ENCODE measurements at regions not wholly inside any gene's neighbourhood (a gene's known extent, or its start where the extent isn't known, plus 50 kb on each side); places are given as distances from the start of the nearest gene placed in this dataset.

DNA sequence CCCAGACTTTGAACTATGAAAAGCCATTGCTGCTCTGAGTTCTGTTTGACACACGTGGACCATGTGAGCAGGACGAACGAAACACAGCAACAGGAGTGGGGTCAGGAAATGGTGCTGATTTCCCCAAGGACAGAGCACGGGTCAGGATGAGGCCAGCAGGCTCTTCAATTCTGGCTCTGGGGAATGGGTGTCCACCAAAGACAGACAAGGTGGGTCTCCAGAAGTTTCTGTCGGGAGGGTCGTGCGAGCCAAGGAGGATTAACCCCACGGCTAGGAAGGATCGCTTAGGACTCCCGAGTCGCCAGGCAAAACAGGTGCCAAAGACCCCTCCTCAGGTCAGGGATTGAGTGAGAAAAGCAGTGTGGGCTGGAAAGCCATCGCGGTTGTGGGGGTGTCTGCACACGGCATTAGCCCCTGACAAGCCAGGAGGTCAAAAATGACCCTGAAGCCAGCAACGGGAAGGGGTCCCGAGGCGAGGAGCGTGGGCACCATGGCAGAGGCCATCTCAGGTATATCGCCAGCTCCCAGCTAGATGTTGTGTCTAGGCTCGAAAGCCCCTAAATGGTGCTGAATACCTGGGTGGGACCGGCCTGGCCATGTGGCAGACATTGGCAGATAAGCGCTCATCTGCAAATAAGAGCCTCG is 213.9 kb upstream of the SALL3 start:
- TF ChIP-seq, protein P1, sequence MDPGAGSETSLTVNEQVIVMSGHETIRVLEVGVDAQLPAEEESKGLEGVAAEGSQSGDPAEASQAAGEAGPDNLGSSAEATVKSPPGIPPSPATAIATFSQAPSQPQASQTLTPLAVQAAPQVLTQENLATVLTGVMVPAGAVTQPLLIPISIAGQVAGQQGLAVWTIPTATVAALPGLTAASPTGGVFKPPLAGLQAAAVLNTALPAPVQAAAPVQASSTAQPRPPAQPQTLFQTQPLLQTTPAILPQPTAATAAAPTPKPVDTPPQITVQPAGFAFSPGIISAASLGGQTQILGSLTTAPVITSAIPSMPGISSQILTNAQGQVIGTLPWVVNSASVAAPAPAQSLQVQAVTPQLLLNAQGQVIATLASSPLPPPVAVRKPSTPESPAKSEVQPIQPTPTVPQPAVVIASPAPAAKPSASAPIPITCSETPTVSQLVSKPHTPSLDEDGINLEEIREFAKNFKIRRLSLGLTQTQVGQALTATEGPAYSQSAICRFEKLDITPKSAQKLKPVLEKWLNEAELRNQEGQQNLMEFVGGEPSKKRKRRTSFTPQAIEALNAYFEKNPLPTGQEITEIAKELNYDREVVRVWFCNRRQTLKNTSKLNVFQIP (CRISPR knock-in tag; IDR thresholded peaks at IDR 0.05; ENCODE audit: borderline replicate concordance, low read depth) = no peak
- TF ChIP-seq, protein P2, sequence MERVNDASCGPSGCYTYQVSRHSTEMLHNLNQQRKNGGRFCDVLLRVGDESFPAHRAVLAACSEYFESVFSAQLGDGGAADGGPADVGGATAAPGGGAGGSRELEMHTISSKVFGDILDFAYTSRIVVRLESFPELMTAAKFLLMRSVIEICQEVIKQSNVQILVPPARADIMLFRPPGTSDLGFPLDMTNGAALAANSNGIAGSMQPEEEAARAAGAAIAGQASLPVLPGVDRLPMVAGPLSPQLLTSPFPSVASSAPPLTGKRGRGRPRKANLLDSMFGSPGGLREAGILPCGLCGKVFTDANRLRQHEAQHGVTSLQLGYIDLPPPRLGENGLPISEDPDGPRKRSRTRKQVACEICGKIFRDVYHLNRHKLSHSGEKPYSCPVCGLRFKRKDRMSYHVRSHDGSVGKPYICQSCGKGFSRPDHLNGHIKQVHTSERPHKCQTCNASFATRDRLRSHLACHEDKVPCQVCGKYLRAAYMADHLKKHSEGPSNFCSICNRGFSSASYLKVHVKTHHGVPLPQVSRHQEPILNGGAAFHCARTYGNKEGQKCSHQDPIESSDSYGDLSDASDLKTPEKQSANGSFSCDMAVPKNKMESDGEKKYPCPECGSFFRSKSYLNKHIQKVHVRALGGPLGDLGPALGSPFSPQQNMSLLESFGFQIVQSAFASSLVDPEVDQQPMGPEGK (CRISPR knock-in tag; IDR thresholded peaks at IDR 0.05; ENCODE audit: borderline replicate concordance) = no peak
- TF ChIP-seq, protein P3, sequence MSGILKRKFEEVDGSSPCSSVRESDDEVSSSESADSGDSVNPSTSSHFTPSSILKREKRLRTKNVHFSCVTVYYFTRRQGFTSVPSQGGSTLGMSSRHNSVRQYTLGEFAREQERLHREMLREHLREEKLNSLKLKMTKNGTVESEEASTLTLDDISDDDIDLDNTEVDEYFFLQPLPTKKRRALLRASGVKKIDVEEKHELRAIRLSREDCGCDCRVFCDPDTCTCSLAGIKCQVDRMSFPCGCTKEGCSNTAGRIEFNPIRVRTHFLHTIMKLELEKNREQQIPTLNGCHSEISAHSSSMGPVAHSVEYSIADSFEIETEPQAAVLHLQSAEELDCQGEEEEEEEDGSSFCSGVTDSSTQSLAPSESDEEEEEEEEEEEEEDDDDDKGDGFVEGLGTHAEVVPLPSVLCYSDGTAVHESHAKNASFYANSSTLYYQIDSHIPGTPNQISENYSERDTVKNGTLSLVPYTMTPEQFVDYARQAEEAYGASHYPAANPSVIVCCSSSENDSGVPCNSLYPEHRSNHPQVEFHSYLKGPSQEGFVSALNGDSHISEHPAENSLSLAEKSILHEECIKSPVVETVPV (CRISPR knock-in tag; IDR thresholded peaks at IDR 0.05) = no peak
- TF ChIP-seq ZNF8 (CRISPR knock-in tag; IDR thresholded peaks at IDR 0.05) (no peak), BACH2 (CRISPR knock-in tag; IDR thresholded peaks at IDR 0.05; ENCODE audit: borderline replicate concordance) (no peak)
